HG03025 (cell line): ENCODE measurements at regions not wholly inside any gene's neighbourhood (a gene's known extent, or its start where the extent isn't known, plus 50 kb on each side); places are given as distances from the start of the nearest gene placed in this dataset.

ENCODE experiments used
- ATAC-seq: cut with Tn5 transposase; IDR thresholded peaks from one replicate; pipeline ENCODE4 v1.9.1; 2021; ENCODE audit warnings: mild to moderate bottlenecking, moderate library complexity; ENCODE audit not compliant: unreplicated experiment, low FRiP score

- ATAC-seq: no peak
These were observed 182.0 kb upstream of the FAM241A start for GRCh38 chr4:111963158-111963700.

DNA sequence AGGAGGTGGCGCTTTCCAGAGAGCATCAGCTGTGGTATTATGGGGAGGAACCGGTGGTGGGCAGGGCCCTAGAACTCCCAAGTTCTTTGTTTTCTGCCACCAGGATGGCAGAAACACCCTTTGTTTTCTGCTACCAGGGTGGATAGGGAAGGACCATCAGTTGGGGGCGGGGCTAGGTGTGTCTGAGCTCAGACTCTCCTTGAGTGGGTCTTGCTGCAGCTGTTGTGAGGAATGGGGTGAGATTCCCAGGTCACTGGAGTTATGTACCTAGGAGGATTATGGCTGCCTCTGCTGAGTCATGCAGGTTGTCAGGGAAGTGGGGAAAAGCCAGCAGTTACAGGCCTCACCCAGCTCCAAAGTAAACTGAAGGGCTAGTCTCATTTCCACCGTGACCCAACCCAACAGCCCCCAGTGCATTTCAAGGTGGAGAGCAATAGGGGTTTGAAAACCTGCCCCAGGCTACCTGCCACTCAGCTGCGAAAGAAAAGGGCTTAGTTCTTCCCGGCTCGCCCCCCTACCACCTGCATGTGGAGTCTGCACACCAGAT is 167.8 kb upstream of the FAM241A start:
- no peak for ATAC-seq

DNA sequence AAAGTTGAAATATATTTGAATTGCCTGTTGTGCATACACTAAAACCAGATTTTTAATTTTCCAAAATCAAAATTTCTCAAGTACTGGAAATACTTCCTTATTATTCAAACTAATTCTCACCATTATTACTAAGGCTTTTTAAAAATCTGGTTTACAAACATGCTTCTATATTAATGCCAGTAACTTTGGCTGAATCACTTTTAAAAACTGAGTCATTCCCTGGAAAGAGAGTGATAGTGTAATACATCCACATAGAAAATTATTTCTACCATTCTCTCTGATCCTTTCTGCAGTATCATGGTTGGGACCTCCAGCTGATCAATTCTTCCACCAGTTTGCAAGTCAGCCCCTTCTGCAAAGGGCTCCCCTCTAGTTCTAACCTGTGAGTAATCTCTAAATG is 165.3 kb upstream of the FAM241A start:
- ATAC-seq: no peak

DNA sequence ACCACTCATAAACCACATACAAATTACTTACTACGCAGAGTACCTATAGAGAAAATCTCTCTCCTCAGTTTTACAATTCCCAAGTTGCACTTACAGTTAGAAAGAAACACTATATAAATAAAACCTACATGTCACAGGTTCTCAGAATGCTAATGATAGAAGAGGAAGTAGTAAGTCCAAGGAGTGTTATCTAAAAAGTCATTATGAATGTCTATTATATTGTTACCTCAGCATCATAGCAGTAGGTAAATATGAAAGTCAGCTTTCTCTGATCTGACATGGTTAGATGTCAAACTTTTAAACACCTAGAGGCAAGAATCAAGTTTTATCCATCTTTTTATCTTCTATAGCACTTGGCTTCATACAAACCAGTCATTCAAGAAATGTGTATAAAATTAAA is 163.2 kb upstream of the FAM241A start:
- ATAC-seq: no peak

- ATAC-seq: no peak
These were observed 161.0 kb upstream of the FAM241A start for GRCh38 chr4:111984169-111984819.

- no peak for ATAC-seq
These were observed 159.8 kb upstream of the FAM241A start for GRCh38 chr4:111985426-111985825.

- no peak for ATAC-seq
These were observed 159.2 kb upstream of the FAM241A start for GRCh38 chr4:111986095-111986494.

GRCh38 chr4:111988514-111988913 is 156.7 kb upstream of the FAM241A start:
- no peak for ATAC-seq

GRCh38 chr4:111989817-111990216 is 155.4 kb upstream of the FAM241A start:
- no peak for ATAC-seq

- ATAC-seq: peak; percentile 99
These were observed 154.1 kb upstream of the FAM241A start for GRCh38 chr4:111991163-111991562.

GRCh38 chr4:111991797-111992196 is 153.5 kb upstream of the FAM241A start:
- ATAC-seq: no peak

- ATAC-seq: no peak
These were observed 152.7 kb upstream of the FAM241A start for GRCh38 chr4:111992351-111993168.

DNA sequence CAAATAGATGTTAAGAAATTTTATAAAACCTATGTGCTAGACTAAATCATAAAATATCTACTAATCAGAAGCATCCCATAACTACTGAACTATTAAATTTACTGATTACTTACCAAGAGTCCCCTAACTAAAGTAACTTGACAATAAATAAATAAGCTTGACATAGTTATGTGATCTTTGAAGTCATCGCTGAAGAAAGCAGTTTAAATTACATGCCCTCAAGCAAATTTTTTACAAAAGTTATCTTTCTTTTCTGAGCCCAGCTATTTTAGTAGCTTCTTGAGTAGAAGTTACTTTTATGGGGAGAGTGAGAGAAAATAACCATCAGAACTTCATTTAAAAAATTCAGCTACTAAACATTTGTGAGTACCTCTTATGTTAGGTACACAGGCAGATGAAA is 150.9 kb upstream of the FAM241A start:
- ATAC-seq: no peak

- ATAC-seq: no peak
These were observed 147.5 kb upstream of the FAM241A start for GRCh38 chr4:111997785-111998184.

DNA sequence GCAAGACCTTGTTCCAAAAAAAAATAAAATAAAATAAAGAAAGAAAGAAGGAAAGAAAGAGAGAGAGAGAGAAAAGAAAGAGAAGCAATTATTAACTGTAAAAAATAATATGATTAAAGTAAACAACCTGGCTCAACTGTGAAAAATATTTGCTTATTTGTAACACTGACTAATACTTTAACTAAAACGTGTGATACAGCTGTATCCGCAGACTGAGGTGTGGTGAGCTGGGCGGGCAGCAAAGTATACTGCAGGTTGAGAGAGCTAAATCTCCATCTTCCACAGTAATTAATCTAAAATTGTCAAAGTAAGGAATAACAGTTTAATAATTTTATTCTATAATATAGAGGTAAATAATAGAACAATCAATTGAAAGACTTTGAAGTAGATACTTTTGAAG is 145.5 kb upstream of the FAM241A start:
- ATAC-seq: no peak

GRCh38 chr4:112001041-112001440 is 144.2 kb upstream of the FAM241A start:
- ATAC-seq: no peak

DNA sequence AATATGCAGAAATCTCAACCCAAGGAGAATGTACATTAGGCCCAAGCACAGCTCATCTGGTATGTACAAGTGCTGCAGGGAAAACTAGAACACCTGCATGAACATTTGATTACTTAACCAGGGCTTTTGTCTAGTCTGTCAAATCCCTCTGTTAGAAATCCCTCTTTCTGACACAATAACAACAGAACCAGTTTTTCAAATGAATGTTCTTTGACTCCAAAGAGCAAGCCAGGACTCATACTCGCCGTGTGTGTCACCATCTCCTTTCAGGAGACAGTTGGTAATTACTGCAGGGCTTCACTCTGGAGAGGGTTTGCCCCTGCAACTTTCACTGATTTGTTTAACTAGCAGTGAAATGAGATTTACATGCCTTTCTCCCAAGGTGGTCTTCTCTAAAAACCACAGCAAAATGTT is 143.0 kb upstream of the FAM241A start:
- no peak for ATAC-seq

- no peak for ATAC-seq
These were observed 141.9 kb upstream of the FAM241A start for GRCh38 chr4:112003231-112003907.

- ATAC-seq: no peak
These were observed 140.2 kb upstream of the FAM241A start for GRCh38 chr4:112005027-112005426.

DNA sequence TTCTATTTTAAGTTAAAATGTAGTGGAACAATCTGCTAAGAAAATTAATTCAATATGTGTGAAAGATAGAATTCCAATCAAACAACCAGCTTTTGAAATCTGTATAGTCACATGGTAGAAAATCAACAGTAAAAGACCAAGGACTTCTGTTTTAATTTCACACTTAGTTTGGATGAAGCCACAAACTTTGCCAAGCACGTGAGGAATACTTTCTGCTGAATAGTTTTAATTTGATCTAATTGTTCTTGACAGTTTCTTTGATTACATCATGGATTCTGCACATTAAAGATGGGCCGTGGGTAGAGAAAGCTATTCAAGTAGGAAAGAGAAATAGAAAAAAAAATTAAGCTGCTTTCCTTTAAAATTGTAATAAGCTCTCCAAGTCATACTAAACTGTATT is 137.9 kb upstream of the FAM241A start:
- no peak for ATAC-seq

- no peak for ATAC-seq
These were observed 129.3 kb upstream of the FAM241A start for GRCh38 chr4:112015960-112016359.
